GM12892 (cell line): ENCODE measurements at regions not wholly inside any gene's neighbourhood (a gene's known extent, or its start where the extent isn't known, plus 50 kb on each side); places are given as distances from the start of the nearest gene placed in this dataset.

Experiments
- POLR2A ChIP-seq: IDR thresholded peaks from 2 replicates; pipeline ENCODE4 v1.6.1; 2011; ENCODE audit warnings: low read depth, low read length, control low read depth
- POLR2AphosphoS5 ChIP-seq: IDR thresholded peaks from 2 replicates; pipeline ENCODE4 v1.6.1; 2011; ENCODE audit warnings: low read depth, low read length, control low read depth
- TAF1 ChIP-seq: IDR thresholded peaks from 2 replicates; pipeline ENCODE4 v1.6.1; 2011; ENCODE audit warnings: low read depth, mild to moderate bottlenecking, control low read depth, low read length, borderline replicate concordance

DNA sequence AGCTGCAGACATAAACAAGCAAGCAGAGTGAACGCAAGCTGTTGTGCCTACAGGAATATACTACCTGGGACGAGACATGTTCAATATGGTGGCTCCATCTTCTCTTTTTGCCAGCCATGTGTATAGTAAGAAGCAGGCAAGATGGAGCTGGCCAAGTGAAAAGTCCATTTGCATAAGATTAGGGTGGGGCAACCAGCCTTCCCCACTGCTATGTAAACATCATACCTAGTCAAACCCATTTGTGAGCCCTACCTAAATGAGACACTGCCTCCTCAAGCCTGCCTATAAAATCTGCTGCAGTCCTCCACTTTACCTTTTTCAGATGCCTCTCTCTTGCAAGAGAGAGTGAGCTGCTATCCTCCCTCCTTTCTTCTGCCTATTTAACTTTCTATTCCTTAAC is 370.1 kb upstream of the PMFBP1 start:
- no peak for TF ChIP-seq POLR2A
- no peak for TF ChIP-seq TAF1
- TF ChIP-seq POLR2AphosphoS5 = no peak
